HT-29 (cell line): ENCODE measurements at regions not wholly inside any gene's neighbourhood (a gene's known extent, or its start where the extent isn't known, plus 50 kb on each side); places are given as distances from the start of the nearest gene placed in this dataset.

ENCODE experiments used
- DNase-seq: peaks from one replicate; pipeline ENCODE4 v3.0.0-alpha.2; 2015; ENCODE audit warnings: low spot score

DNA sequence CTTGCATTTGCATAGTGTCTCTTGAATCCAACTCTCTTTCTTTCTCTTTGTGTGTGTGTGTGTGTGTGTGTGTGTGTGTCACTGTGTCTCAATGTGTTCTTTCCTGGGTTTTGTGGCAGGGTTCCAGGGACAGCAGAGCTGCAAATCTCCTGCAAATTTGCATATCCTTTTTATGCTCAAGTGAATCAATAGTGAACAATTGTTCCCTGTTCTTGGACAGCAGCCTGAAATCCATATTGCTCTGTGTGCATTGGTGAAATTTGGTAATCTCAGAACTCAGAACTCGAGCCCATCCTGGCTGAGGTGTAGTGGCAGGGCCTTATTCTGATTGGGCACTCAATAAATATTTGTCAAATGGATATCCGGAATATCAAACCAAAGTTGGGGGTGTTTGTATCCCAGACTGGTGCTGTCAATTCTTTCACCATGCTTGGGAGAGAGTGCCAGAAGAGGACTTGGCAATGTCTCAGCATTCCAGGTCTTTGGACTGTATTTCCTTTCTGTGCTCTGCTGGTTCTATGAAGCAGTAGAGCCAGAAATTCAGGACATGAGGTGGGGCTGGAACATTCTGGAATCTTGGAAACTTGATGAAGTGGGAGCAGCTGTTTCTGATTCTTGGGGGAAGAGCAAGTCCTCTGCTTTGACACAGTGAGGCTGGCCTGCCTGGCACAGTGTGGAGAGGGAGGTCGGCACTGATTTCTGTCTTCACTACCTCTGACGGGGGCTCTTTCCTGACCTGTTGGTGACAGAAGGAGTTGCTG lies 380.6 kb upstream of the C2CD4B start:
- no peak for DNase-seq

DNA sequence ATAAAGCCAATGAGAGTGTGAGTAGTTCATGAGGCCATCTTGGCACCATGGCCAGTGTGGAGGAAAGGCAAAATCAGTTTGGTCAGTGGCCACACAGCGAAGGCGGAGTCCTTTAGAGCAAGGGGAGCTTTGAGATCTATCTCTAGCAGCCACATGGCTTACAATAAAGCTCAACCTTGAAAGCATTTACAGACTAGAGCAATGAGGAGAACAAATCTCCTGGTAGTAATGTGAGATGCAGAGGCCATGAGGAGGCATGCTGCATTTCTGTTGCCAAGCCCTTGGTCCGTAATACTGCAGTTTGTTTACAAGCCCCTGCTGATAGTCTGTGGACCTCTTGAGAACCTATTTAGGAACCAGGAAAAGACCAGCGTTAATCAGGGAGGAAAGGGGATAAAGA lies 381.5 kb upstream of the C2CD4B start:
- no peak for DNase-seq

DNA sequence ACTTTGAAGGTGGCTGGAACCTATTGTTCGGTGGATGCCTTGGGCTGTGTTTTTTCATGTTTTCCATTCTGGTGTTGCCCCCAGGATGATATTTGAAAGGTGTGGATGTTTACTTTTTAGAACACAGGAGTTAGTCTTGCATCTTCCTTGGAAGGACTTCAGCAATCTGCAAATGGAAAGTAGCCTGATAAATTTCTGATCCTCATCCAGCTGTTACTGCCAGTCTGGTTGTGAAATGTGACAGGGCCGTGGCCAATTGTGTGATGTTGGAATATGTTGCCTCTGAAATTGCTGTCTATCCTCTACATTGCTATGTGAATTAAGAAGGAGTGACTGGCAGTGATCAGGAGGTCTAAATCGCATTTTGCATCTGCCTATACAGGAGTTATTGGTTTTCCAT lies 382.5 kb upstream of the C2CD4B start:
- DNase-seq, result no peak

DNA sequence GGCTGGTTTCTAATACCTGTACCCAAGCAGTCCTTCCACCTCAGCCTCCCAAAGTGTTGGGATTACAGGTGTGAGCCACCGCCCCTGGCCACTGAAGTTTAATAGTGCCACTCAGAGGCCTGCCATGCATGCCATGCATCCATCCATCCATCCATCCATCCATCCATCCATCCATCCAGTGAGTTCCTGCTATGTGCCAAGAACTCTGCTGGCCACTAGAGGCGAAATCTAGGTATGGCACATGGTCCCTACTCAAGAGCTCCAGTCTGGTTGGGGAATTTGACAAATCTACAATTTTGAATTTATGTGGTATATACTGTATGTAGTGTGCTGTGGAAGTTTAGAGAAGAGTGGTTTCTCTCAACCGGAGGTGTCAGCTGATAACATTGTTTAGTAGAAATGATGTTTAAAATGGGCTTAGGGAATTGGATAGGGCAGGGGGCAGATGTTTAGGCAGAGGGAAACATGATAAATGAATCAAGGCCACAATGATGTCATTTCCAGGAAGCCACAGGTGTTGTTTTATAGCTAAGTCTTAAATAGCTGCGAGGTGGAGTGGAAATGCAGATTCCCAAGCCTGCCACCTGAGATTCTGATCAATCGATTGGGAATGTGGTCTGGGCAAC lies 384.4 kb upstream of the C2CD4B start:
- DNase-seq, result peak; percentile 46

DNA sequence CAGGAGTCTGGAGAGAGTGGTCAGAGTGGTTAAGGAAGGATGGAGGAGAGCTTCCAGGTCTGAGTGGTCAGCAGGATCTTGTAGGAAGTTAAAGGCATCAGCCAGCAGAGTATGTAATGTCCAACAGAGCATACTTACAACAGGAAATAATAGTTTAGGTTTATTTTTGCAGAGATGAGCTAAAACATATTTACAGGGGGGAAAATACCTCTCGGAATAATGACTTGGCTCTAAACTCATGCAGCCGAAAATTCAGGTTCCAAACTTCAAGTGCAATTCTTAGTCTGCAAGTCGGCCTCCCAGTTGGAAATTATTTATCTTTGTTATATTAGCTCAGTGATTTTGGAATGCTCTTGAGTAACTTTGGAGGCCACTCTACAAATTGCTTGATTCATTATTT lies 385.0 kb upstream of the C2CD4B start:
- no peak for DNase-seq

DNA sequence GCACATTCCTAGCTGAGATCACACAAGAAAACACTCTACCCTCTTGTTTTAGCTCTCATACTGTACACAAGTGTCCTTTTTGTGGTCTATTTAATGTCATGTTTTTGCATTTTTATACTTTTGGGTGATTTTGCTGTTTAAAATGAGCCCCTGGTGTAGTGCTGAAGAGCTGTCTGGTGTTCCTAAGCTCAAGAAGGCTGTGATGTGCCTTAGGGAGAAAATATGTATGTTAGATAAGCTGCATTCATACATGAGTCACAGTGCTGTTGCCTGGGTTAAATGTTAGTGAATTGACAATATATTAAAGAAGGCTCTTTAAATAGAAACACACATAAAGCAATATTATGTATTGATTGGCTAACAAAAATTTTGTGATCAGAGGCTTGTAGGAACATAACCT lies 387.4 kb upstream of the C2CD4B start:
- no peak for DNase-seq

DNA sequence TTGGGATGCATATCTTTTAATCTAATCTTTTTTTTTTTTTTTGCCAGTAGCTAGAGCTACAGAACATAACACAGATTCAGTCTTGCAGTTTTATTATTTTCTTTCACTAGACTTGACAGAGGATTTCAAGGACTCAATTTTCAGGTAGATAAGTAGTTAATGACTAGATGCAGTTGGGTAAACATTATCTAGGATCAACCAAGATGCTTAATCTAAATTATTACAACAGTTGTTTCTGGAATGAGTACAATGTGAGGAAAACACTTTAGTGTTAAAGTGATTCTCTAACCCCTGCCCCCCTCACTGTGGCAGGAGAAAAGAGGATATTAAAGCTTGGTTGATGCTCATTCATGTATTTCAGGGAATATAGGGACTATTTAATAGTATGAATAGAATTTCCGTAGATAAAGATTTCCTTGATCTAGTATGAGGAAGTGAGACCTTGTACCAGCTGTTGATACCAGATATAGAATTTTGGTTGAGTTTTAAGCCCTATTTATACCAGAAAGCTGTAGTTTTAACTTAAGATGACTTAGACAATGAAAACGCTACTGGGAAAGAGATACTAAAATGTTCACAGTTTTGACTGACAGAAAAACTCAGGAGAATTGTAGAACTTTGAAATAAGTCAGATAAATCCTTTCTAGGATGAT lies 389.0 kb upstream of the C2CD4B start:
- no peak for DNase-seq

DNA sequence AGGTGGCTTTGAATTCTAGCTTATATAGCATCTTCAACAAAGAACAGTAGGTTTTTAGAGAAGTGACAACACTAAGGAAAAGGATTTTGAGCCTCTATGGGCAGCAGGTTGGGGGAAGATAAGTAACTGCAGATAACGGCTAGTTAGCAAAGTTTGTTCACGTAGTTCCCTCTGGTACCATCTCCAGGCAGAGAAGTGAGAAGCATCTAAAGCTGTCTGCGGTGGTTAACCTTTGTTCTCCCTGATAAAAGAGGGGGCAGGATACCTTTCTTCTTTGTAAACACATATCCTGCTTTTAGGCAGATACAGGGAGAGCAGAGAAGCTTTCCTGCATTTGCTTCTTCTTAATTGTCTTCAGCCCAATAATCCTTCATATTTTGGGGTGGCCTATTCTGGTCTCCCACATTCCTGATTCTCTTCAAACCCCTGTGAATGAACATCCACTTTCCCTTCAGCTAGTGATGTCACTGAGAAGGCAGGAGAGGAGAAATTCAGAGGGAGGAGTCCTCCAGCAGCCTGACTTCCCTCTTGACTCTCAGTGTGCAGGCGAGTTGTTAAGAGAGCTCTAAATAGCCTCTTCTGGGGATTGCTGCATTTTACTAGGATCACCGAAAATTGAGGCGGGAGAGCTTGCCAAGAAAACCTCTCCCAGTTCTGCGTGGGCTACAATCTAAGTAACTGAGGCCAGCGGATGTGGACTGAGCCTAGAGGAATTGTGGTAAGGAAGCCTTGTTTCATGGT lies 393.7 kb upstream of the C2CD4B start:
- DNase-seq, result no peak

DNA sequence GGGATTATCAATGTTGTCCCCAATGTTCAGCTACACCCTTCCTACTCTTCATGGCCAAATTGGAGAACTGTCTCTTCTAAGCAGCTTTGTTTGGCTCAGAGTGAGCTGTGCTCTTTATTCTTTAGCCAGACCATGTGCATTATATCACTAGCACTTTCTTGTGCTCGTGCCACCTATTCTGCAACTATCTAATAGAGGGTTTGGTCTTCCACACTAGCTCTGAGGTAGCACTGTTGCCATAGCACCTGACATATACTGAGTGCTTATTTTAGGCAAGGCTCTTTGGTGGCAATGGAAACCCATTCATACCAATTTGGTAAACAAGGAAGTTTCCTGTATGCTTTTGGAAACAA lies 394.3 kb upstream of the C2CD4B start:
- no peak for DNase-seq

DNA sequence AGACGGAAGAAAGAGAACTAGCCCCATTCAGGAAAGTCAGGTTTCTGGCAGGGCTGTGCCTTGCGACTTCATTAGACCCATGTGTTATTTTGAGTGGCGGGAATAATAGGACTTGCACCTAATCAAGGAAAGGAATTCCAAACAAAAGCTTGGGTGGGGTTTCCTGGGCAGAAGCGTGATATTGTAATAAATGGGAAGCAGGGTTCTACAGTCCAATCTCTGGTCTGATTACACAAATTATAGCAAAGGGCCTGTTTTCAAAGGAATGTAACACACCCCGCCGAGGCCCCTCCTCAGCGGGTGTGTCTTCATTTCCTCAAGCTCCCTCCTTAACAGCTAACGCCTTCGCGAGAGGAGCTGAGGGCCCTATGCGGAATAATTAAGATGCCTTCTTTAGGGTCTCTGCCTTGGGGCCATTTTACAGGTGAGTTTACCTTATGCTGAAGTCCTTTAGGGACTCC lies 396.0 kb upstream of the C2CD4B start:
- DNase-seq, result no peak

DNA sequence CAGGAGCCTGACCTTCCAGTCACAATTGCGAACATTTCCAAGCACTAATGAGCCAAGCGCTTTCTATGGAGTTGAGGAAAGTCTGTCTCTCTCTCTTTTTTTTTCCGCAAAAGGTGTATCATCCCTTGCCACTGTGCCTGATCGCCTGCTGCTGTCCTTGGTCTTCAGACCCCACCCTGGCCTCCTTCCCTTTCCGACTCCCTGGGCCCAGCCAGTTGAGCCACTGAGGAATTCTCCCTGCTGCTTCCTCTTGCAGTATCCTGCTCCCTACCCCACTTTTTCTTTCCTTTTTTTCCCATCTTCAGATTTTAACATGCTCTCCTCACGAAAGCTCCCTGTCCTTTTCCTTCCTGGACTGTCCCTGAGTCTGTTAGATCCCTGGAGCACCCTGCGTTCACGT lies 396.5 kb upstream of the C2CD4B start:
- DNase-seq, result no peak

DNA sequence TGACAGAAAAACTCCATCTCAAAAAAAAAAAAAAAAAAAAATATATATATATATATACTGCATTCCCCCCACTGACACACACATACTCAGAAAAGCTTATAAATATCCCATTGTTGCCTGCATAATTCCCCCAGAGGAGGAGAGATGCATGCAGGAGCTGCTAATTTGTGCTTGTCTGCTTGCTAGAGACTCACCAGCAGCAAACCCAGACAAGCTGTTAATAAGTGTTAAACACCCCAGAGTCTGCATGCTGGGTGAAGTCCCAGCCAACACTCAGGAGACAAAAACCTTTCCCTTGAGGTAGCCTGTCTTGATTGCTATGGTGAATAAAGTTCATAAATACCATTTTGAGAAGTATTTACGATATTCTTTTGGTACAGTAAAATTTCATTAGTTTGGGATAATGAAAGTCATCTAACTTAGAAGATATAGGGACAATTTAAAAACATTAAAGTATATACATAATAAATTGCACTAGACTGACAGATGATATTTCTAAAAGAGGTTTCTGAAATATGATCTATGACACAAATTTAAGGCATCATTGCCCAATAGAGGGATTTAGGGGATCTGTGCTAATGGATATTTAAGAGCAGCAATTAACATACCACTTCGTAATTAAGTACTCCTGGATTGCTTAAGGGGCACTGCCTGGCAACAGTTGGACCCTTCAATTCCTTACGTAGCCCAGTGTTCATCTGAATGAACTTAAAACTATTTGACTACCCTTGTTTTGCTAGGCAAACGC lies 400.0 kb upstream of the C2CD4B start:
- DNase-seq, result no peak

DNA sequence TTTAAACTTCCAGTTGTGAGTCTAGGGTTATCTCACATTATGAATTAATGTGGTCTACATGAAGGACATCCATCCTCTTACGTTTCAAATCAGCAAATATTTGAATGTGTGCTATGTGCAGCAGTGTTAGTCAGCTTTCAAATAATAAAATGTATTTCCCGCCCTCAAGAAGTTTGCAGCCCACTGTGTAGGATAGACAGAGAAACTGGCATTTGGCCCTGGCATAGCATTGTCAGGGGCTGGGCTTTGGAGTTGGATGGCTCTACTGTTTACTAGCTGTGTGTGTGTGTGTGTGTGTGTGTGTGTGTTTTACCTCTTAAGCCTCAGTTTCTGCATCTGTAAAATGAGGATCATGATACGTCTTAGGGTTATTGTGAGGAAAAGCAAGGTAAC lies 400.5 kb upstream of the C2CD4B start:
- DNase-seq, result no peak

DNA sequence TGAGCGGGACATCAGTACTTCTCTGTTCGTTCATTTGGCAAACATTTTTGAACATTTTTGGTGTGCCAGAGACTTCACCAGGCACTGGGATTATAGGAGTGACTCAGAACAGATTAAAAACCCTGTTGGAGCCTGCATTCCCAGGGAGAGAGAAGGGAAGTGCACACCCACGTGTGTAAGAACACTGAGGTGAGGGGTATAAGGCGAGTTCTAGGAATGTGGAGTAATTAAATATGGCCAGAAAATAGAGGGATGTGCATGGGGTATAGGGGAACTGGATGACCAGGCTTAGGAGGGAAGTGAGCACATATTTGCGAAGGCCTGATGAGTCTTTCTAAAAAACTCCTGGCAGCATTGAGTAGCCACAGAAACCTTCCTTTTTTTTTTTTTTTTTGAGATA lies 401.2 kb upstream of the C2CD4B start:
- DNase-seq, result no peak

DNA sequence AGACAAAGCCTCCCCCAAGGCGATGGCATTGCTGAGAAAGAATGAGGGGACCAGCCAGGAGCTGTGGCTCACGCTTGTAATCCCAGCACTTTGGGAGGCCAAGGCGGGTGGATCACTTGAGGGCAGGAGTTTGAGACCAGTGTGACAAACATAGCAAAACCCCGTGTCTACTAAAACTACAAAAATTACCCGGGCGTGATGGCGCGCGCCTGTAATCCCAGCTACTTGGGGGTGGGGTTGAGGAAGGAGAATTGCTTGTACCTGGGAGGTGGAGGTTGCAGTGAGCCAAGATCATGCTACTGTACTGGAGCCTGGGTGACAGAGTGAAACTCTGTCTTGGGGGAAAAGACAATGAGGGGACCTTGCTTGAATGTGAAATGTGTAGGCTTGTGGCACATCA lies 402.4 kb upstream of the C2CD4B start:
- DNase-seq, result no peak

DNA sequence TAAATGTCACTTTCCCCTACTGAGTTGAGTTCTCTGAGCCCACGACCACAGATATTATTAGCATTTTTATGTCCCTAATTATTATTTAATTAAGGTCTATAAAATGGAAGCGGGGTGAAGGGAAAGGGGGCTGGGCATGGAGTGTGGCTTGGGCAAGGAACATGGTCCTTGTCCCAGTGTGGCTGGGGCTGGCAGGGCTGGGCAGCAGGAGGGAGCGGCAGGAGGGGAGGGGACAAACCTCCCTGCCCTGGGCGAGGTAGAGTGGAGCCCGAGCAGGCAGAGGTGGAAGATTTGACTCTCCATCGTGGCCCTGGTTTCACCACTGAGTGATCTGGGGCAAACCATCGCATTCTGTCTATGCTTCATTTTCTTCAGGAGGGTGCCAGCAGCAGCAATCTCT lies 402.9 kb upstream of the C2CD4B start:
- DNase-seq, result no peak

DNA sequence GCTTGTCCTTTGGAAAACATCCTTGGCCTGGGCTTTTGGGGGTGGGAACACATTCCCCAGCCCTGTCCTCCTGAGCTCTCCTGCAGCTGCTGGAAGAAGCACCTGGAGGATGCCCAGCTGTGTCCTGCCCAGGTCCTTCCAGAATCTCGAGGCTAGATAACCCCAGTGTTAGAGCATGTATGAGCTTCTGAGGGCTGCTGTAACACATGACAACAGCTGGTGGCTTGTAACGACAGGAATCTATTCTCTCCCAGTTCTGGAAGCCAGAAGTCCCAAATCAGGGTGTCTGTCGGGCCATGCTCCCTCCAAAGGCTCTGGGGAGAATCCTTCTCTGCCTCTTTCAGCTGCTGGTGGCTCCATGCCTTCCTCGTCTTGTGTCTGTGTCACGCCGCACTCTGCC lies 403.6 kb upstream of the C2CD4B start:
- no peak for DNase-seq

DNA sequence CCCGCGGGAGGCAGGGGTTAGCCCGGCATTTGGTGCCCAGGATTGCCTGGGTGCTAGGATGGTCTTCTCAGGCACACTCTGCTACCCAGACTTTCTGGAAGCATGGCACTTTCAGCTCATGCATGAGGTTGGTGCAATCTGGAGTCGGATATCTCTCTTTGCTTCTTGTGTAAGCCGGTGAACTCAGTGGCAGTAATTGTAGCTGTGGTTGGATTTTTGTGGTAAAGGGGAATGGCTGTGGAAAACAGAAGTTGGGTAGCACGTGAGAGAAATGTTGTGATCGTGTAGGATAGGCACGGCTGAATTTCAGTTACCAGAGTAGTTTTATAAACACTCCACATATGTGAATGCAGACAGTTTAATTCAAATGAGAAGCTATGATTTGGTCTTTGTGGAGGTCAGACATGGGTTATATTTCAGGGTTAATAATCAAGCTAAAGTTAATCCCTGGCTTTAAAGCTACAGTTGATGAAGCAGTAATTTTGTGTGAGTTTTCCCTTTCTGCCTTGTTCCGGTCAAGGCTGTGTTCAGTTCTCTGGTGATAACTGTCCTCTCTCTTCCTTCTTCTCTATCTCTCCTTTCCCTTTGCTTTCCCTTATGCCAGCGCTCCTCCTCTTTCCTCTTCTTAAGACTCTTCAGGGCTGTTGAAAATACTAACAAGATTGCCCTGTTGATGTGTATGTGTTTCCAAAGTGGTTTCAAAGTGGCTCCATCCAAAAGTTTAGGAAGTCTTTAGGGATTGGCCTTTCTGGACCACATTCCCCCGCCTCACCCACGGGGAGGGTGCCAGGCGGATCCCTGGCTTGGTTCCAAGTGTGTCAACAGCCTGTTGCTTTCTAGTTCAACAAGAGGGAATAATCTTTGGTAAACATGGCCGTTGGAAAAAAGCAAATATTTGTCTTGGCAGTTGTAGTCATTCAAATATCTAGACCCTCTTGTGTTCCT lies 404.6 kb upstream of the C2CD4B start:
- peak; percentile 82 for DNase-seq

DNA sequence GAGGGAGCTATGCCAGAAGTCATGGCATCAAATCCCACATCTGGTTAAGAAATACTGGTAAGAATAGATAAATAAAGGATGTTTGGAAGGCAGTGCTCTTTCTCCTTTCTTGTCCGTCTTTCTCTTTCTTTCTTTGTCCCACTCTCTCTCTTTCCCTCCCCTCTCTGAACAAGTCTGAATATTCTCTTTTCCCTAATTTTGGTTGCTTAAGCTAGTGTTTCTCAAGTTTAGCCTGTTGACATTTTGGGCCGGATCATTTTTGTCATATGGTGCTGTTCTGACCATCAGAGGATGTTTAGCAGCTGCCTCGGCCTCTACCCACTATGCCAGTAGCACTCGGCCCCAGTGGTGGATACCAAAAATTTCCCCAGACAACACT lies 405.3 kb upstream of the C2CD4B start:
- no peak for DNase-seq

DNA sequence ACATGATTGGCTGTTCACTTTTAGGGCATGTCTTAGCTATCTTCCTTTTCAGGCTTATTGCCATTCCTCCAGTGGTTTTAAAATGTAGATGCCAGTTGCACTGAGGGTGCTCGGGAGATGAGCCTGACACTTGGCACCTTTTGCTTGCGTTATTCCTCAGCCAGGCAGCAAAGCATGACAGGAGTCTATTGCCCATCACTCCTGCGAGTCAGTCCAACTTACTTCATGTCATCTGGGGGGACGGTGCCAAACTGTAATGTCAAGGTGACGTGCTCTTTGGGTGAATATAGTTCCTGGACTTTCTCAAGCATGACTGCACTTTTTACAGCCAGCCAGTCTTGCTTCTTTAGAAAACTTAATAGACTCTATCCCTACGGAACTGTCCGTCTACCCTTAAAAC lies 406.0 kb upstream of the C2CD4B start:
- no peak for DNase-seq

DNA sequence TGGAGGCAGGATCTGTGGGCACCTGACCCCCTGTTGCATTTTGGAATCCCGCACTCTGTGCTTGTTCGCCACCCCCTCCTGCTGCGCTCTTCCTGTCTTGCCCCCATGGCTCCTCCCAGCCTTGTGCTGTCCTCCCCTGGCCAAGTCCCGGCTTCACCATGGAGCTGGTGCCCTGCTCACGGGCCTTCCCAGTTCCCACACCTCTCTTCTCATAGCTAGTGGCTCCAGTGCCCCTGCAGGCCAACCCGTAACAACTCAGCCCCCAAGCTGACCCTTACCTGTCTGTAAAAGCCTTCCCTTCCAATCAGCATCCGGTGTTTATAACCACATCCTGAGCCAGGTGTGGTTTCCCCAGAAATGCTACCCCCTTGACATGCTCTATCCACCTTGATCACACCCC lies 407.7 kb upstream of the C2CD4B start:
- no peak for DNase-seq
